Smooth muscle cell (in vitro differentiated cells): ENCODE measurements at regions not wholly inside any gene's neighbourhood (a gene's known extent, or its start where the extent isn't known, plus 50 kb on each side); places are given as distances from the start of the nearest gene placed in this dataset.

ENCODE experiments used
- DNase-seq: peaks from one replicate; lab custom pipeline; 2025; ENCODE audit not compliant: unreplicated experiment; lab: John Stamatoyannopoulos, UW
- H2AFZ ChIP-seq: fragments of 200-600 bp; sonication (generic); 2 replicates; pipeline ENCODE4 v1.6.0; 2016; ENCODE audit warnings: antibody characterized with exemption, low read depth, mild to moderate bottlenecking
- H3F3A ChIP-seq: fragments of 200-600 bp; sonication (generic); 2 replicates; pipeline ENCODE4 v1.6.0; 2017; ENCODE audit warnings: antibody characterized with exemption, low read depth
- H3K27ac ChIP-seq: fragments of 200-600 bp; sonication (generic); 2 replicates; pipeline ENCODE4 v1.5.1; 2016; ENCODE audit warnings: low read depth, mild to moderate bottlenecking
- H3K27me3 ChIP-seq: fragments of 200-600 bp; sonication (generic); 2 replicates; pipeline ENCODE4 v1.6.1; 2016; ENCODE audit warnings: low read depth, mild to moderate bottlenecking
- H3K36me3 ChIP-seq: fragments of 200-600 bp; sonication (generic); 2 replicates; pipeline ENCODE4 v1.5.1; 2016; ENCODE audit warnings: low read depth
- H3K4me1 ChIP-seq: fragments of 200-600 bp; sonication (generic); 2 replicates; pipeline ENCODE4 v1.5.1; 2016; ENCODE audit warnings: low read depth
- H3K4me2 ChIP-seq: fragments of 200-600 bp; sonication (generic); 2 replicates; pipeline ENCODE4 v1.6.0; 2016; ENCODE audit warnings: mild to moderate bottlenecking
- H3K4me3 ChIP-seq: fragments of 200-600 bp; sonication (generic); 2 replicates; pipeline ENCODE4 v1.5.1; 2016; ENCODE audit warnings: mild to moderate bottlenecking
- H3K79me2 ChIP-seq: fragments of 200-600 bp; sonication (generic); 2 replicates; pipeline ENCODE4 v1.6.0; 2016; ENCODE audit warnings: low read depth, mild to moderate bottlenecking
- H3K9ac ChIP-seq: fragments of 200-600 bp; sonication (generic); 2 replicates; pipeline ENCODE4 v1.6.0; 2016; ENCODE audit warnings: low read depth
- H3K9me3 ChIP-seq: fragments of 200-600 bp; sonication (generic); replicated peaks from 2 replicates; pipeline ENCODE4 v1.5.1; 2016; ENCODE audit warnings: low read depth
- H4K20me1 ChIP-seq: fragments of 200-600 bp; sonication (generic); 2 replicates; pipeline ENCODE4 v1.6.0; 2016; ENCODE audit warnings: low read depth
- WGBS: methylation state at CpG from one replicate; pipeline ENCODE4 v1.1.7; 2016; ENCODE audit warnings: low lambda C conversion rate; 5-methylcytosine and 5-hydroxymethylcytosine counted together
- TF ChIP-seq, protein P1 (sequence below): fragments of 200-600 bp; sonication (generic); IDR thresholded peaks from 2 replicates; pipeline ENCODE4 v1.5.1; 2017; ENCODE audit warnings: borderline replicate concordance, mild to moderate bottlenecking, antibody characterized with exemption; ENCODE audit not compliant: insufficient read depth, poor library complexity, severe bottlenecking

GRCh38 chr16:79677799-79678530 lies 77.4 kb upstream of the MAF start:
- WGBS: 60% methylated on average over 6 of the region's 6 CpGs
- TF ChIP-seq, protein P1, sequence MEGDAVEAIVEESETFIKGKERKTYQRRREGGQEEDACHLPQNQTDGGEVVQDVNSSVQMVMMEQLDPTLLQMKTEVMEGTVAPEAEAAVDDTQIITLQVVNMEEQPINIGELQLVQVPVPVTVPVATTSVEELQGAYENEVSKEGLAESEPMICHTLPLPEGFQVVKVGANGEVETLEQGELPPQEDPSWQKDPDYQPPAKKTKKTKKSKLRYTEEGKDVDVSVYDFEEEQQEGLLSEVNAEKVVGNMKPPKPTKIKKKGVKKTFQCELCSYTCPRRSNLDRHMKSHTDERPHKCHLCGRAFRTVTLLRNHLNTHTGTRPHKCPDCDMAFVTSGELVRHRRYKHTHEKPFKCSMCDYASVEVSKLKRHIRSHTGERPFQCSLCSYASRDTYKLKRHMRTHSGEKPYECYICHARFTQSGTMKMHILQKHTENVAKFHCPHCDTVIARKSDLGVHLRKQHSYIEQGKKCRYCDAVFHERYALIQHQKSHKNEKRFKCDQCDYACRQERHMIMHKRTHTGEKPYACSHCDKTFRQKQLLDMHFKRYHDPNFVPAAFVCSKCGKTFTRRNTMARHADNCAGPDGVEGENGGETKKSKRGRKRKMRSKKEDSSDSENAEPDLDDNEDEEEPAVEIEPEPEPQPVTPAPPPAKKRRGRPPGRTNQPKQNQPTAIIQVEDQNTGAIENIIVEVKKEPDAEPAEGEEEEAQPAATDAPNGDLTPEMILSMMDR: no peak

GRCh38 chr16:79673635-79674034 lies 73.1 kb upstream of the MAF start:
- H2AFZ ChIP-seq: no peak overlapping the region
- WGBS: 82% methylated on average over 3 of the region's 3 CpGs
- H3K27ac ChIP-seq: no peak overlapping the region
- no peak overlapping the region for H3K4me2 ChIP-seq
- H3F3A ChIP-seq: no peaks in the 10 kb centered on the region
- TF ChIP-seq, protein P1: no peak
- H3K9me3 ChIP-seq: no peaks in the 10 kb centered on the region
- H3K36me3 ChIP-seq: no peaks in the 10 kb centered on the region
- DNase-seq: no peak
- H3K4me3 ChIP-seq: no peak overlapping the region
- no peaks in the 10 kb centered on the region for H3K4me1 ChIP-seq
- no peaks in the 10 kb centered on the region for H3K79me2 ChIP-seq
- H3K27me3 ChIP-seq: no peaks in the 10 kb centered on the region
- H3K9ac ChIP-seq: no peak overlapping the region
- H4K20me1 ChIP-seq: no peaks in the 10 kb centered on the region

More at GRCh38 chr16:79677799-79678530, 77.4 kb upstream of the MAF start:
- Histone ChIP-seq H3K27ac (no peak overlapping the region), H3K9me3 (no peaks in the 10 kb centered on the region), H3F3A (no peaks in the 10 kb centered on the region), H3K4me2 (no peak overlapping the region), H4K20me1 (no peaks in the 10 kb centered on the region), H3K4me3 (no peak overlapping the region), H3K79me2 (no peaks in the 10 kb centered on the region), H3K27me3 (no peaks in the 10 kb centered on the region), H3K36me3 (no peaks in the 10 kb centered on the region), H2AFZ (no peak overlapping the region), H3K4me1 (no peaks in the 10 kb centered on the region), H3K9ac (no peak overlapping the region)
- no peak for DNase-seq

DNA sequence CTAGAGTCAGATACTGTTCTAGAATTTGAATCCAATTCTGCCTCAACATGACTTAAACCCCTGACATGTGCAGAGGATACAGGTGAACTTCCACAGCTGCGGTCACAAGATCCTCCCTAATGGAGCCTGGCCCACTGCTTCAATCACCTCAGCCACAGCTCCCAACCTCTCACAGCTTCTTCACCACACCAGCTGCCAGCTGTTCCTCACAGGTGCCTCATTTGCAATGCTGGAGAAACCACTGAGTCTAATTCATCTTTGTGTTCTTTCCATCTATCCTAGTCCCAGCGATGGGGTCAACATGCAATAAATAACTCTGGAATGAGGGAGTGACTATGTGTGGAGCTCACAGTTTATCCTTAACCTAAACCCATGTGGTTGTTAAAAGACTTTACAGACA lies 72.0 kb upstream of the MAF start:
- no peaks in the 10 kb centered on the region for H4K20me1 ChIP-seq
- no peaks in the 10 kb centered on the region for H3K4me1 ChIP-seq
- TF ChIP-seq, protein P1: no peak
- no peaks in the 10 kb centered on the region for H3K36me3 ChIP-seq
- no peaks in the 10 kb centered on the region for H3K27me3 ChIP-seq
- no peak overlapping the region for H3K4me2 ChIP-seq
- H2AFZ ChIP-seq: no peak overlapping the region
- no peak overlapping the region for H3K9ac ChIP-seq
- no peak for DNase-seq
- no peak overlapping the region for H3K27ac ChIP-seq
- H3K4me3 ChIP-seq: no peak overlapping the region
- H3F3A ChIP-seq: no peaks in the 10 kb centered on the region
- no peaks in the 10 kb centered on the region for H3K79me2 ChIP-seq
- 96% methylated on average over 2 of the region's 2 CpGs for WGBS
- H3K9me3 ChIP-seq: no peaks in the 10 kb centered on the region

GRCh38 chr16:79668502-79668901 lies 68.0 kb upstream of the MAF start:
- H3K4me2 ChIP-seq: no peak overlapping the region
- no peak for DNase-seq
- no peaks in the 10 kb centered on the region for H3K4me1 ChIP-seq
- no peaks in the 10 kb centered on the region for H3K9me3 ChIP-seq
- H3K9ac ChIP-seq: no peak overlapping the region
- TF ChIP-seq, protein P1: no peak
- H3K27me3 ChIP-seq: no peaks in the 10 kb centered on the region
- WGBS: 87% methylated on average over 4 of the region's 4 CpGs
- H3K4me3 ChIP-seq: no peak overlapping the region
- no peaks in the 10 kb centered on the region for H3F3A ChIP-seq
- H4K20me1 ChIP-seq: no peaks in the 10 kb centered on the region
- H3K36me3 ChIP-seq: no peaks in the 10 kb centered on the region
- no peak overlapping the region for H2AFZ ChIP-seq
- no peaks in the 10 kb centered on the region for H3K79me2 ChIP-seq
- no peak overlapping the region for H3K27ac ChIP-seq
